Pancreas (tissue), 10 donors: ENCODE measurements at regions not wholly inside any gene's neighbourhood (a gene's known extent, or its start where the extent isn't known, plus 50 kb on each side); places are given as distances from the start of the nearest gene placed in this dataset.
"Not testable (repeated sequence)": the region's sequence is repeated elsewhere in the genome, so short reads cannot be mapped to it uniquely, and the experiment has no call there.

Experiments
- ATAC-seq, 4 donors: fragments of 200-7000 bp; cut with Tn5 transposase; one replicate each; pipeline versions ENCODE4 v1.8.0 to v1.9.1; 2020; ENCODE audit warnings: mild to moderate bottlenecking in 4 of 4, moderate library complexity in 4 of 4
- DNase-seq, 6 donors: peaks; one replicate each; pipeline ENCODE4 v3.0.0-alpha.2; 2020
- FAIRE-seq: peaks from 2 replicates; lab custom pipeline; 2012; peaks lifted over from hg19 to GRCh38; lab: Jason Lieb, UNC
- H3K27ac ChIP-seq, 4 donors: fragments of 200-600 bp; sonication (generic); 1 replicate in 3 of 4; 2 replicates in 1 of 4; pipeline versions ENCODE4 v1.5.0 to v1.8.0; 2020
- H3K27me3 ChIP-seq, 4 donors: fragments of 200-600 bp; one replicate each; pipeline ENCODE4 v1.8.0; 2021
- H3K36me3 ChIP-seq, 3 donors: fragments of 200-600 bp; sonication (generic) in 1 of 3; one replicate each; pipeline versions ENCODE4 v1.5.0 to v1.8.0; 2020 to 2021
- H3K4me1 ChIP-seq, 3 donors: fragments of 200-600 bp; one replicate each; pipeline ENCODE4 v1.8.0; 2021
- H3K4me3 ChIP-seq, 4 donors: fragments of 200-600 bp; sonication (generic) in 2 of 4; one replicate each; pipeline versions ENCODE4 v1.5.0 to v1.8.0; 2020 to 2021
- H3K9me3 ChIP-seq, 4 donors: fragments of 200-600 bp; one replicate each; pipeline ENCODE4 v1.8.0; 2021
- WGBS, 2 donors: extraction: QIAGEN DNeasy Blood & Tissue Kit; methylation state at CpG; one replicate each; pipeline ENCODE4 v1.1.7; 2013; 5-methylcytosine and 5-hydroxymethylcytosine counted together
- intact Hi-C, 3 donors: fragments of 100-400 bp; cut with DNase I; formaldehyde crosslinking; loops; one replicate each; pipeline versions ENCODE4 v1.11.1 to v1.14.2; 2022
- TF ChIP-seq, protein P1 (sequence below), 4 donors: fragments of 200-600 bp; sonication (generic) in 3 of 4; IDR thresholded peaks; one replicate each; pipeline versions ENCODE4 v1.5.0 to v1.8.0; 2021; ENCODE audit warnings: antibody characterized with exemption in 4 of 4
- donor health status: healthy with polysubstance abuse.
- donor health status: DM: no; HTN: no; CAD: no; lungs with moderate emphysema.
- donor health status: DM: no; HTN: no; CAD: no.
- donor health status: control.
- donor health status: control.
- donor health status: Bipolar disorder and iron deficiency.
- donor health status: DM: yes; HTN: yes; CAD: no.
- donor health status: DM: no; HTN: no; CAD: no.
- donor health status: DM: no; HTN: no; CAD: no.
- donor health status: DM: yes; HTN: yes; CAD: no.

GRCh38 chr6:16885411-16886160, 124.3 kb upstream of the ATXN1 start:
- WGBS, 2 donors = 77 to 85% methylated on average over 4 of the region's 4 CpGs

DNA sequence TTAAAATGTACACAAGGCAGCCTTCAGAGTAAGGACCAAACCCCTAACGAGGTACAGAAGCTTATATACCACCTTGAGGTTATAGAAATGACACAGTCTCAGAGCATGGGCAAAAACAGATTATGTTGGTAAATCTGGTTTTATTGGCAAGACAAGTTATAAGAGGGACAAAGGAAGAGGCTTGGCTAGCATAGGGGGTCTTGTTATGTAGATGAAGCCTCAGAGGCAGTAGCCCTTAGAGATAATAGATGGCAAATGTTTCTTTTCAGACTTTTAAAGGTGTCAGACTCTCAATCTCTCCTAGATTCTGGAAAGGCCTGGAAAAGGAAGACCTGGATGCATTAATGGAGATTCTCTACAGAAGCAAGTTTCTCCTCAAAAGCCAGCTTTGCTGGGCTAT, 123.3 kb upstream of the ATXN1 start:
- DNase-seq = no peak
- no peak for FAIRE-seq
- H3K27ac ChIP-seq = no peak overlapping the region
- no peaks in the 10 kb centered on the region for H3K27me3 ChIP-seq
- ATAC-seq = no peak
- TF ChIP-seq, protein P1, sequence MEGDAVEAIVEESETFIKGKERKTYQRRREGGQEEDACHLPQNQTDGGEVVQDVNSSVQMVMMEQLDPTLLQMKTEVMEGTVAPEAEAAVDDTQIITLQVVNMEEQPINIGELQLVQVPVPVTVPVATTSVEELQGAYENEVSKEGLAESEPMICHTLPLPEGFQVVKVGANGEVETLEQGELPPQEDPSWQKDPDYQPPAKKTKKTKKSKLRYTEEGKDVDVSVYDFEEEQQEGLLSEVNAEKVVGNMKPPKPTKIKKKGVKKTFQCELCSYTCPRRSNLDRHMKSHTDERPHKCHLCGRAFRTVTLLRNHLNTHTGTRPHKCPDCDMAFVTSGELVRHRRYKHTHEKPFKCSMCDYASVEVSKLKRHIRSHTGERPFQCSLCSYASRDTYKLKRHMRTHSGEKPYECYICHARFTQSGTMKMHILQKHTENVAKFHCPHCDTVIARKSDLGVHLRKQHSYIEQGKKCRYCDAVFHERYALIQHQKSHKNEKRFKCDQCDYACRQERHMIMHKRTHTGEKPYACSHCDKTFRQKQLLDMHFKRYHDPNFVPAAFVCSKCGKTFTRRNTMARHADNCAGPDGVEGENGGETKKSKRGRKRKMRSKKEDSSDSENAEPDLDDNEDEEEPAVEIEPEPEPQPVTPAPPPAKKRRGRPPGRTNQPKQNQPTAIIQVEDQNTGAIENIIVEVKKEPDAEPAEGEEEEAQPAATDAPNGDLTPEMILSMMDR (IDR thresholded peaks at IDR 0.05) = no peak
- intact Hi-C loops = no loop called here
- WGBS, 2 donors = 93% methylated on average over 1 of the region's 1 CpG
- H3K4me3 ChIP-seq = no peak overlapping the region
- no peaks in the 10 kb centered on the region for H3K36me3 ChIP-seq
- no peaks in the 10 kb centered on the region for H3K9me3 ChIP-seq
- no peaks in the 10 kb centered on the region for H3K4me1 ChIP-seq

More at GRCh38 chr6:16885411-16886160, 124.3 kb upstream of the ATXN1 start:
- FAIRE-seq = no peak
- no peak for ATAC-seq
- no peak overlapping the region for H3K4me3 ChIP-seq
- H3K27me3 ChIP-seq = no peaks in the 10 kb centered on the region
- TF ChIP-seq, protein P1 (IDR thresholded peaks at IDR 0.05) = no peak
- no peaks in the 10 kb centered on the region for H3K4me1 ChIP-seq
- H3K9me3 ChIP-seq = no peaks in the 10 kb centered on the region
- H3K27ac ChIP-seq = no peak overlapping the region
- intact Hi-C loops = no loop called here
- no peak for DNase-seq
- H3K36me3 ChIP-seq = no peaks in the 10 kb centered on the region

- Histone ChIP-seq H3K4me1 (no peaks in the 10 kb centered on the region), H3K36me3 (no peaks in the 10 kb centered on the region), H3K4me3 (no peak overlapping the region), H3K9me3 (no peaks in the 10 kb centered on the region), H3K27ac (no peak overlapping the region), H3K27me3 (no peaks in the 10 kb centered on the region)
- ATAC-seq = no peak
- intact Hi-C loops = no loop called here
- FAIRE-seq = no peak
- DNase-seq = no peak
- TF ChIP-seq, protein P1 (IDR thresholded peaks at IDR 0.05) = no peak
Measured at GRCh38 chr6:16883414-16883813, 122.2 kb upstream of the ATXN1 start.

DNA sequence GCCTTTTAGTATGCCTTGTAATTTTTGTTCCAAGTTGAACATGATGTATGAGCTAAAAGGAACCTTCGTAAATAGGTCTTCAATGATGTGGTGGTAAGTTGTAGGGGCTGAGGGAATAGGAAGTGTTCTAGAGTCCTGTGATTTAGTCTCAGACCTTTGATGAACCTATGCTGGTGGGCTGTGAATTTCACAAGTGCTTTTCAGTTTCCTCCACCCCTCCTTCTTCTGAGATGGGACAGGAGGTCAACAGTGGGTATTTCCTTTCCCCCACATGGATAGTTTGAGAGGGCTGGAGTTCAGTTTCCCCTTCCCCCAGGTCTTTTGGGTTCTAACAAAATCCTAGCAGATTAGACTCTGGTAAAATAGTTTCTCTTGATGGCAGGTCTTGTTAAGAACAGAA, 121.0 kb upstream of the ATXN1 start:
- Histone ChIP-seq H3K9me3 (no peaks in the 10 kb centered on the region), H3K27me3 (no peaks in the 10 kb centered on the region), H3K27ac (no peak overlapping the region), H3K4me3 (no peak overlapping the region), H3K4me1 (no peaks in the 10 kb centered on the region), H3K36me3 (no peaks in the 10 kb centered on the region)
- WGBS, 2 donors = 84 to 91% methylated on average over 1 of the region's 1 CpG
- no peak for DNase-seq
- FAIRE-seq = no peak
- TF ChIP-seq, protein P1 (IDR thresholded peaks at IDR 0.05) = no peak
- intact Hi-C loops = no loop called here
- ATAC-seq = no peak

DNA sequence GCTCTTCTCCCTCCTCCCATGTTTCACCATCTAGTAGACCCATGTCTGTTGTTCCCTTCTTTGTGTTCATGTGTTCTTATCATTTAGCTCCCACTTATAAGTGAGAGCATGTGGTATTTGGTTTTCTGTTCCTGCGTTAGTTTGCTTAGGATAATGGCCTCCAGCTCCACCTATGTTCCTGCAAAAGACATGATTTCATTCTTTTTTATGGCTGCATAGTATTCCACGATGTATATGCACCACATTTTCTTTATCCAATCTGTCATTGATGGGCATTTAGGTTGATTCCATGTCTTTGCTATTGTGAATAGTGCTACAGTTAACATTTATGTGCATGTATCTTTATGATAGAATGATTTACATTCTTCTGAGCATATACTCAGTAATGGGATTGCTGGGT, 115.6 kb upstream of the ATXN1 start:
- ATAC-seq, intact Hi-C loops, H3K4me1 ChIP-seq, H3K27ac ChIP-seq, H3K9me3 ChIP-seq, H3K36me3 ChIP-seq, FAIRE-seq, DNase-seq, H3K4me3 ChIP-seq, H3K27me3 ChIP-seq: not testable (repeated sequence)
- WGBS, 2 donors = 61 to 76% methylated on average over 2 of the region's 2 CpGs
